ENCODE measurements at regions not wholly inside any gene's neighbourhood (a gene's known extent, or its start where the extent isn't known, plus 50 kb on each side); places are given as distances from the start of the nearest gene placed in this dataset.
A peak's percentile ranks its signal among the peaks of the same experiment; 100 is the strongest.

GRCh38 chr4:137703195-137703594 lies 170.9 kb upstream of the PCDH18 start:
- no peak overlapping the region for H3K4me3 ChIP-seq
- H3K27ac ChIP-seq = no peak overlapping the region
- no peaks in the 10 kb centered on the region for H3K27me3 ChIP-seq
- peaks cover 12% of the 10 kb centered on the region for H3K4me1 ChIP-seq
- H3K36me3 ChIP-seq = no peaks in the 10 kb centered on the region
- no peaks in the 10 kb centered on the region for H3K9me3 ChIP-seq (replicated peaks)
- peak in 1 of 2 experiments; percentile 37 for DNase-seq

- Histone ChIP-seq H3K4me1 (peaks cover 12% of the 10 kb centered on the region), H3K27me3 (no peaks in the 10 kb centered on the region), H3K36me3 (no peaks in the 10 kb centered on the region), H3K4me3 (no peak overlapping the region), H3K9me3 (replicated peaks) (no peaks in the 10 kb centered on the region), H3K27ac (no peak overlapping the region)
- DNase-seq = no peak
Observed at GRCh38 chr4:137702512-137702911, 170.2 kb upstream of the PCDH18 start.

DNA sequence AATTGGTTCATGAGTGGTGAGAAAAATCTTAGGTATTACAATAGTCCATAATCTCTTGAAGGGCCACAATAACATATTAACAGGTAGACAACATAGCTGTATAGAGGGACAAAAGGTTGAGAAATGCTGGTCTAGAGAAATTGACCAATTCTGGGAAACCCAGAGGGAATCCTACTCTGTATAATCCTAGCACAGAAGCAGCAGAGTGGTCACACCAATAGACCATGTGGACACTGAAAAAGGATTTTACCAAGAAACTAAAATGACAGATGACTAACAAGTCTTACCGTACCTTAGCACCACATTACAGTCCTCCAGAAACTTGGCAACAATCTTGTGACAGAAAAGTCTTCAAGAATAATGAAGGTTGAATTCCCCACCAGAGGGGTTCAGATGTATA lies 169.1 kb upstream of the PCDH18 start:
- no peak overlapping the region for H3K27ac ChIP-seq
- H3K27me3 ChIP-seq = no peaks in the 10 kb centered on the region
- H3K4me1 ChIP-seq = peaks cover 12% of the 10 kb centered on the region
- H3K36me3 ChIP-seq = no peaks in the 10 kb centered on the region
- no peak overlapping the region for H3K4me3 ChIP-seq
- no peaks in the 10 kb centered on the region for H3K9me3 ChIP-seq (replicated peaks)
- DNase-seq = no peak

- no peak for DNase-seq
- Histone ChIP-seq H3K27me3 (no peaks in the 10 kb centered on the region), H3K36me3 (no peaks in the 10 kb centered on the region), H3K4me1 (peaks cover 12% of the 10 kb centered on the region), H3K4me3 (no peak overlapping the region), H3K9me3 (replicated peaks) (no peaks in the 10 kb centered on the region), H3K27ac (peak overlapping the region; percentile 30; the same call in 1 of the 2 replicates)
Observed at GRCh38 chr4:137700751-137701150, 168.5 kb upstream of the PCDH18 start.

DNA sequence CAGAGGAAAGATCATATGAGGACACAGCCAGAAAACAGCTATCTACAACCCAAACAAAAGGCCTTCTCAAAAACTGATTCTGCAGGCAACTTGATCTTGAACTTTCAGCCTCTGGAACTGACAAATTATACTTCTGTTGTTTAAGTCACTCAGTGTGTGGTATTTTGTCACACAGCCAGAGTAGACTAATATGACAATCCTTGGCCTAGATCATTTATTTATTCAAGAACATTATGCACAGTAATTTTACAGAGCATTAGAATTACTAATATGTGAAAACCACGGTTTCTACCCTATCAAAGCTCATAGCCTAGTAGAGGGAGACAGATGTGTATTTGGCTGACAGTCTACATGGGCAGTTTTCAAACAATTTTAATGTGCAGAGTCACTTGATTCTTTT lies 167.8 kb upstream of the PCDH18 start:
- Histone ChIP-seq H3K27me3 (no peaks in the 10 kb centered on the region), H3K27ac (peak overlapping the region; percentile 30), H3K36me3 (no peaks in the 10 kb centered on the region), H3K4me3 (no peak overlapping the region), H3K9me3 (replicated peaks) (no peaks in the 10 kb centered on the region), H3K4me1 (peaks cover 12% of the 10 kb centered on the region)
- DNase-seq = peak; percentile 13 to 74

GRCh38 chr4:137694138-137694537 lies 161.8 kb upstream of the PCDH18 start:
- H3K9me3 ChIP-seq (replicated peaks) = no peaks in the 10 kb centered on the region
- H3K27me3 ChIP-seq = no peaks in the 10 kb centered on the region
- no peak for DNase-seq
- no peak overlapping the region for H3K4me3 ChIP-seq
- no peaks in the 10 kb centered on the region for H3K36me3 ChIP-seq
- H3K4me1 ChIP-seq = no peaks in the 10 kb centered on the region
- H3K27ac ChIP-seq = no peak overlapping the region

DNA sequence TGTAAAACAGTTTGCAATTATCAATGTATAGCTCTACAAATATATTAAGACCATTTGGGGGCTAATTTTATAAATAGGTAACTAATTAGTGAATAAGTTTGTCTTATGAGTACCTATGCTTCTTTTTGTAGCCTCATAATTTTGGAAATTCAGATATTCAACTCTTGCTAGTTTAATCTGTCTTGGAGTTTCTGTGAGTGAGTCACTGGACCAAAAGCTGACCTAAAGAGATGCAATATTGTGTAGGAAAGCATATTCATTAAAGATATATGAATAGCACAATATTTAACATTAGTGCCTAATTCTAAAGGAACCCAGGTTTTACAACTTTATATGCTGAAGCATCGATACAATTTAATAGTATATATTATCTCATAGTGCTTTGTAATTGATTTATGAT lies 161.3 kb upstream of the PCDH18 start:
- DNase-seq = no peak
- Histone ChIP-seq H3K36me3 (no peaks in the 10 kb centered on the region), H3K4me1 (no peaks in the 10 kb centered on the region), H3K27ac (no peak overlapping the region), H3K9me3 (replicated peaks) (no peaks in the 10 kb centered on the region), H3K27me3 (no peaks in the 10 kb centered on the region), H3K4me3 (no peak overlapping the region)

- H3K36me3 ChIP-seq = no peaks in the 10 kb centered on the region
- H3K27ac ChIP-seq = no peak overlapping the region
- peaks cover 2% of the 10 kb centered on the region; the same call in 1 of the 2 replicates for H3K4me1 ChIP-seq
- no peaks in the 10 kb centered on the region for H3K27me3 ChIP-seq
- no peaks in the 10 kb centered on the region for H3K9me3 ChIP-seq (replicated peaks)
- no peak for DNase-seq
- no peak overlapping the region for H3K4me3 ChIP-seq
Observed at GRCh38 chr4:137692205-137692604, 159.9 kb upstream of the PCDH18 start.

DNA sequence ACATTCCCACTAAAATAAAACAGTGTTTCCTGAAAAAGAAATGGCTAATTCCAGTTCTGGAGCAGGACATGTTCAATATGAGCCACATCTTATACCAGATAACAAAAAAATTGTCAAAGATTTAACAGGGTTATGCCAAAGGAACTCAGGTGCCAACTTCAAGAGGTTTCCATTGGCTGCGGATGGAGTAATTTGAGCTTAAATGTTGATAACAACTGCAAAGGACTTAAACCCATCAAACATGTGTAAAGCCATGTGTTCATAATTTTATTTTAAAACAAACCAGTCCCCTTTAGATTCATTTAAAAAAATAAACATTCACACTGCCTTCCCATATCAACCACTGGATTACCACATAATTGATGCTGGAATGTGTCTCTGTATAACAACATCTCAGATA lies 156.4 kb upstream of the PCDH18 start:
- no peak overlapping the region for H3K27ac ChIP-seq
- H3K36me3 ChIP-seq = no peaks in the 10 kb centered on the region
- H3K4me3 ChIP-seq = no peak overlapping the region
- H3K27me3 ChIP-seq = no peaks in the 10 kb centered on the region
- peaks cover 20% of the 10 kb centered on the region for H3K4me1 ChIP-seq
- H3K9me3 ChIP-seq (replicated peaks) = no peaks in the 10 kb centered on the region
- no peak for DNase-seq

- H3K36me3 ChIP-seq = no peaks in the 10 kb centered on the region
- H3K27ac ChIP-seq = peak overlapping the region; percentile 5; the same call in 1 of the 2 replicates
- DNase-seq = peak in 1 of 2 experiments; percentile 56
- H3K4me3 ChIP-seq = no peak overlapping the region
- no peaks in the 10 kb centered on the region for H3K27me3 ChIP-seq
- peaks cover 20% of the 10 kb centered on the region for H3K4me1 ChIP-seq
- no peaks in the 10 kb centered on the region for H3K9me3 ChIP-seq (replicated peaks)
Observed at GRCh38 chr4:137685357-137685756, 153.1 kb upstream of the PCDH18 start.

DNA sequence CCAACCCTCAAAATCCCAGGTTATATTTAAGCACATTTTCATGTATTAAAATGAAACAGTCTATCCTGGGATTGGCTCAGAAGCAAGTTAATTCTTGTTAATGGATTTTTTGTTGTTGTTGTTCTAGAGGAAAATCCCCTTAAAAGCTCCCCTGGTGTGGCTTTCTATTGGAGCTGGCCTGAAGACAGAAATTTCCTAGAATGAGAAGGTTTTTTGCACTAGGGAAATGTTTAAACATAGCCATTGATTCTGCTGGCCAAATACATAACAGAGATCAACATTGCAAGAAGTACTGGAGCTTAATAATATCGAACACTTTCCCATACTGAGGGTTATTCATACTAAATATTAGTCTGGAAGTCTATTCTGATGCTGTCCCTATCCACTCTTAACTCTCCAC lies 148.8 kb upstream of the PCDH18 start:
- no peak overlapping the region for H3K27ac ChIP-seq
- no peaks in the 10 kb centered on the region for H3K27me3 ChIP-seq
- H3K4me3 ChIP-seq = no peak overlapping the region
- H3K9me3 ChIP-seq (replicated peaks) = no peaks in the 10 kb centered on the region
- no peaks in the 10 kb centered on the region for H3K36me3 ChIP-seq
- no peak for DNase-seq
- peaks cover 11% of the 10 kb centered on the region for H3K4me1 ChIP-seq

- Histone ChIP-seq H3K36me3 (no peaks in the 10 kb centered on the region), H3K27ac (no peak overlapping the region), H3K4me3 (no peak overlapping the region), H3K27me3 (no peaks in the 10 kb centered on the region), H3K9me3 (replicated peaks) (no peaks in the 10 kb centered on the region), H3K4me1 (0 out of 2 replicates have a peak, but pooled peaks cover 3% of the 10 kb centered on the region)
- no peak for DNase-seq
Observed at GRCh38 chr4:137678796-137679195, 146.5 kb upstream of the PCDH18 start.

GRCh38 chr4:137677863-137678262 lies 145.6 kb upstream of the PCDH18 start:
- Histone ChIP-seq H3K27me3 (no peaks in the 10 kb centered on the region), H3K9me3 (replicated peaks) (no peaks in the 10 kb centered on the region), H3K27ac (no peak overlapping the region), H3K36me3 (no peaks in the 10 kb centered on the region), H3K4me1 (0 out of 2 replicates have a peak, but pooled peaks cover 3% of the 10 kb centered on the region), H3K4me3 (no peak overlapping the region)
- DNase-seq = no peak

DNA sequence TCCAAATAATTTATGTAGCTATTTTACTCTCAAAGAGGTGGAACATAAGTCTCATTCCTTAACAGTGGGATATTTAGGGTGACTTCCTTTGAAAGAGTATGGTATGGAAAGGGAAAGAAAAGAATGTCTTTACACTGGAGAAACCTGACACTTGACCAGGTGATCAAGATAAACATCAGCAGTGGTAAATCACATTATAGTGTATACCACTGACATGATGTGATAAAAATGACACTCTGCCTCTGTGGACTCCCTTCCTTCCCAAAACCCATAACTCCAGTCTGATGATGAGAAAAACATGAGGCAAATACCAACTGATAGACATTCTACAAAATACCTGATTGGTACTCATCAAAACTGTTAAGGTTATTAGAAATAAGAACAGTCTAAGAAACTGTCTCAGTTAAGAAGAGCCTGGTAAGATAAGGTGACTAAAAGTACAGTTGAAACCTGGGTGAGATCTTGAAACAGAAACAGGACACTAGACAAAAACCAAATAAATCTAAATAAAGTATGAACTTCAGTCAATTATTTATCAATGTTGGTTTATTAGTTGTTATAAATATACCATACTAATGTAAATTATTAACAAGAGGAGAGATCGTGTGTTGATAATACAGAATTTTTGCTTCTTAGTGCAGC lies 144.2 kb upstream of the PCDH18 start:
- no peaks in the 10 kb centered on the region for H3K9me3 ChIP-seq (replicated peaks)
- no peaks in the 10 kb centered on the region for H3K36me3 ChIP-seq
- H3K4me1 ChIP-seq = 0 out of 2 replicates have a peak, but pooled peaks cover 3% of the 10 kb centered on the region
- DNase-seq = peak in 1 of 2 experiments; percentile 12
- H3K4me3 ChIP-seq = no peak overlapping the region
- H3K27ac ChIP-seq = no peak overlapping the region
- H3K27me3 ChIP-seq = no peaks in the 10 kb centered on the region

- no peak overlapping the region for H3K4me3 ChIP-seq
- no peak overlapping the region for H3K27ac ChIP-seq
- no peaks in the 10 kb centered on the region for H3K27me3 ChIP-seq
- H3K36me3 ChIP-seq = no peaks in the 10 kb centered on the region
- H3K4me1 ChIP-seq = 0 out of 2 replicates have a peak, but pooled peaks cover 3% of the 10 kb centered on the region
- no peaks in the 10 kb centered on the region for H3K9me3 ChIP-seq (replicated peaks)
- DNase-seq = no peak
Observed at GRCh38 chr4:137674066-137674465, 141.8 kb upstream of the PCDH18 start.
